ENCODE measurements at regions not wholly inside any gene's neighbourhood (a gene's known extent, or its start where the extent isn't known, plus 50 kb on each side); places are given as distances from the start of the nearest gene placed in this dataset.

- TF ChIP-seq CTCF (IDR thresholded peaks at IDR 0.05) (no peak), EP300 (IDR thresholded peaks at IDR 0.05) (no peak), POLR2A (IDR thresholded peaks at IDR 0.05) (no peak)
Measured at GRCh38 chr5:109563189-109563588, 126.5 kb upstream of the MAN2A1 start.
